DOHH2 (cell line): ENCODE measurements at regions not wholly inside any gene's neighbourhood (a gene's known extent, or its start where the extent isn't known, plus 50 kb on each side); places are given as distances from the start of the nearest gene placed in this dataset.

Experiments used
- H3F3A ChIP-seq: fragments of 200-600 bp; sonication (generic), shearing (Covaris generic); 2 replicates; pipeline ENCODE4 v1.6.0; 2016; ENCODE audit warnings: antibody characterized with exemption, mild to moderate bottlenecking; ENCODE audit not compliant: control insufficient read depth, insufficient read depth
- H3K27ac ChIP-seq: fragments of 200-600 bp; sonication (generic); 2 replicates; pipeline ENCODE4 v1.5.1; 2014; ENCODE audit warnings: low read depth, mild to moderate bottlenecking, low read length, moderate library complexity
- H3K27me3 ChIP-seq: fragments of 200-600 bp; sonication (generic); 2 replicates; pipeline ENCODE4 v1.6.1; 2014; ENCODE audit warnings: mild to moderate bottlenecking, low read length, mixed read lengths; ENCODE audit not compliant: control insufficient read depth
- H3K36me3 ChIP-seq: fragments of 200-600 bp; sonication (generic); 2 replicates; pipeline ENCODE4 v1.6.1; 2014; ENCODE audit warnings: mild to moderate bottlenecking, low read length, moderate library complexity, mixed read lengths; ENCODE audit not compliant: control insufficient read depth
- H3K4me1 ChIP-seq: fragments of 200-600 bp; sonication (generic); 2 replicates; pipeline ENCODE4 v1.6.1; 2014; ENCODE audit warnings: mild to moderate bottlenecking, low read length, mixed read lengths; ENCODE audit not compliant: control insufficient read depth
- H3K4me2 ChIP-seq: fragments of 200-600 bp; sonication (generic); 2 replicates; pipeline ENCODE4 v1.6.0; 2014; ENCODE audit warnings: mild to moderate bottlenecking, low read length, moderate library complexity
- H3K4me3 ChIP-seq: fragments of 200-600 bp; sonication (generic); 2 replicates; pipeline ENCODE4 v1.5.1; 2014; ENCODE audit warnings: mild to moderate bottlenecking, low read length, mixed read lengths
- H3K79me2 ChIP-seq: fragments of 200-600 bp; sonication (generic); 2 replicates; pipeline ENCODE4 v1.6.1; 2014; ENCODE audit warnings: mild to moderate bottlenecking, low read length, mixed read lengths; ENCODE audit not compliant: control insufficient read depth
- H3K9me2 ChIP-seq: fragments of 200-600 bp; sonication (generic); replicated peaks from 2 replicates; pipeline ENCODE4 v1.6.1; 2014; ENCODE audit warnings: mild to moderate bottlenecking, low read length, mixed read lengths; ENCODE audit not compliant: control insufficient read depth
- H3K9me3 ChIP-seq: fragments of 200-600 bp; sonication (generic); 2 replicates; pipeline ENCODE4 v1.6.1; 2014; ENCODE audit warnings: antibody characterized with exemption, low read length, mixed read lengths; ENCODE audit not compliant: control insufficient read depth, insufficient read depth
- H4K20me1 ChIP-seq: fragments of 200-600 bp; sonication (generic); 2 replicates; pipeline ENCODE4 v1.6.0; 2014; ENCODE audit warnings: low read depth, mild to moderate bottlenecking, antibody characterized with exemption, low read length, moderate library complexity; ENCODE audit not compliant: control insufficient read depth, insufficient read depth
- CTCF ChIP-seq: fragments of 200-600 bp; sonication (generic); IDR thresholded peaks from one replicate; pipeline ENCODE4 v1.5.1; 2014; ENCODE audit warnings: antibody characterized with exemption, mild to moderate bottlenecking, low read depth, low read length; ENCODE audit not compliant: poor library complexity, severe bottlenecking
- EZH2phosphoT487 ChIP-seq: fragments of 200-600 bp; sonication (generic); IDR thresholded peaks from 2 replicates; pipeline ENCODE4 v1.6.1; 2017; ENCODE audit warnings: borderline replicate concordance, mild to moderate bottlenecking, antibody characterized with exemption, low read length, moderate library complexity, mixed read lengths

- no peaks in the 10 kb centered on the region for H3K4me1 ChIP-seq
- no peaks in the 10 kb centered on the region for H3K27me3 ChIP-seq
- H3K4me2 ChIP-seq: no peak overlapping the region
- no peaks in the 10 kb centered on the region for H3K36me3 ChIP-seq
- no peak overlapping the region for H3K27ac ChIP-seq
- TF ChIP-seq CTCF: no peak
- no peak for TF ChIP-seq EZH2phosphoT487
- no peaks in the 10 kb centered on the region for H3K9me3 ChIP-seq
- H4K20me1 ChIP-seq: no peaks in the 10 kb centered on the region
- no peaks in the 10 kb centered on the region for H3K79me2 ChIP-seq
- H3F3A ChIP-seq: no peaks in the 10 kb centered on the region
- no peak overlapping the region for H3K4me3 ChIP-seq
- H3K9me2 ChIP-seq: no peaks in the 10 kb centered on the region
These were observed 561.8 kb downstream of the SOX6 start for GRCh38 chr11:15794361-15795150.

- no peaks in the 10 kb centered on the region for H3K4me1 ChIP-seq
- H4K20me1 ChIP-seq: no peaks in the 10 kb centered on the region
- H3K79me2 ChIP-seq: no peaks in the 10 kb centered on the region
- no peaks in the 10 kb centered on the region for H3F3A ChIP-seq
- no peaks in the 10 kb centered on the region for H3K36me3 ChIP-seq
- no peak overlapping the region for H3K4me2 ChIP-seq
- H3K4me3 ChIP-seq: no peak overlapping the region
- H3K9me2 ChIP-seq: no peaks in the 10 kb centered on the region
- TF ChIP-seq EZH2phosphoT487: no peak
- TF ChIP-seq CTCF: no peak
- H3K9me3 ChIP-seq: no peaks in the 10 kb centered on the region
- H3K27me3 ChIP-seq: no peaks in the 10 kb centered on the region
- no peak overlapping the region for H3K27ac ChIP-seq
These were observed 561.0 kb downstream of the SOX6 start for GRCh38 chr11:15795378-15795777.

- H3K9me2 ChIP-seq: no peaks in the 10 kb centered on the region
- H3F3A ChIP-seq: no peaks in the 10 kb centered on the region
- no peaks in the 10 kb centered on the region for H4K20me1 ChIP-seq
- H3K4me3 ChIP-seq: no peak overlapping the region
- no peak overlapping the region for H3K4me2 ChIP-seq
- no peaks in the 10 kb centered on the region for H3K79me2 ChIP-seq
- no peaks in the 10 kb centered on the region for H3K4me1 ChIP-seq
- no peaks in the 10 kb centered on the region for H3K36me3 ChIP-seq
- no peak for TF ChIP-seq CTCF
- no peaks in the 10 kb centered on the region for H3K9me3 ChIP-seq
- no peaks in the 10 kb centered on the region for H3K27me3 ChIP-seq
- no peak overlapping the region for H3K27ac ChIP-seq
These were observed 556.1 kb downstream of the SOX6 start for GRCh38 chr11:15800111-15800800.
